ENCODE measurements at regions not wholly inside any gene's neighbourhood (a gene's known extent, or its start where the extent isn't known, plus 50 kb on each side); places are given as distances from the start of the nearest gene placed in this dataset.

DNA sequence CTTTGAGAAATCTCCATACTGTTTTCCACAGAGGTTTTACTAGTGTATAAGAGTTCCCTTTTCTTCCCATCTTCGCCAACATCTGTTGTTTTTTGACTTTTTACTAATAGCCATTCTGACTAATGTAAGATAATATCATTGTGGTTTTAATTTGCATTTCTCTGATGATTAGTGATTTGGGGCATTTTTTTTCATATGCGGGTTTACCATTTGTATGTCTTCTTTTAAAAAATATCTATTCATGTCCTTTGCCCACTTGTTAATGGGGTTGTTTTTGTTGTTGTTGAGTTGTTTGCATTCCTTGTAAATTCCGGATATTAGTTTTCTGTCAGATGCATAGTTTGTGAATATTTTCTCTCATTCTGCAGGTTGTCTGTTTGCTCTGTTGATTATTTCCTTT, 167.1 kb downstream of the PRL start:
- DNase-seq (no peak), ATAC-seq (ENCODE audit: insufficient read depth, low read depth) (no peak)
- H3K4me1 ChIP-seq (ENCODE audit: insufficient read depth, low read length) = no peaks in the 10 kb centered on the region
- peaks cover 13% of the 10 kb centered on the region for H3K9me3 ChIP-seq (ENCODE audit: insufficient read depth, low read length, severe bottlenecking)
- no peak overlapping the region for H3K9ac ChIP-seq (ENCODE audit: low read depth, low read length)
- H3K4me3 ChIP-seq (ENCODE audit: low read depth in 1 of 2, low read length in 2 of 2) = no peak overlapping the region
- H2AFZ ChIP-seq (ENCODE audit: low read depth, low read length) = no peak overlapping the region
- H3K4me2 ChIP-seq (ENCODE audit: insufficient read depth, low read length) = no peak overlapping the region
- no peaks in the 10 kb centered on the region for H3K79me2 ChIP-seq (ENCODE audit: insufficient read depth, low read length)
- H3K27me3 ChIP-seq (ENCODE audit: insufficient read depth, low read length, poor library complexity) = no peaks in the 10 kb centered on the region
- H4K20me1 ChIP-seq (ENCODE audit: insufficient read depth, low read length) = no peaks in the 10 kb centered on the region
- H3K36me3 ChIP-seq (ENCODE audit: insufficient read depth, low read length) = peaks cover 33% of the 10 kb centered on the region
- H3K27ac ChIP-seq (ENCODE audit: low read length) = no peak overlapping the region
- TF ChIP-seq, protein P1, sequence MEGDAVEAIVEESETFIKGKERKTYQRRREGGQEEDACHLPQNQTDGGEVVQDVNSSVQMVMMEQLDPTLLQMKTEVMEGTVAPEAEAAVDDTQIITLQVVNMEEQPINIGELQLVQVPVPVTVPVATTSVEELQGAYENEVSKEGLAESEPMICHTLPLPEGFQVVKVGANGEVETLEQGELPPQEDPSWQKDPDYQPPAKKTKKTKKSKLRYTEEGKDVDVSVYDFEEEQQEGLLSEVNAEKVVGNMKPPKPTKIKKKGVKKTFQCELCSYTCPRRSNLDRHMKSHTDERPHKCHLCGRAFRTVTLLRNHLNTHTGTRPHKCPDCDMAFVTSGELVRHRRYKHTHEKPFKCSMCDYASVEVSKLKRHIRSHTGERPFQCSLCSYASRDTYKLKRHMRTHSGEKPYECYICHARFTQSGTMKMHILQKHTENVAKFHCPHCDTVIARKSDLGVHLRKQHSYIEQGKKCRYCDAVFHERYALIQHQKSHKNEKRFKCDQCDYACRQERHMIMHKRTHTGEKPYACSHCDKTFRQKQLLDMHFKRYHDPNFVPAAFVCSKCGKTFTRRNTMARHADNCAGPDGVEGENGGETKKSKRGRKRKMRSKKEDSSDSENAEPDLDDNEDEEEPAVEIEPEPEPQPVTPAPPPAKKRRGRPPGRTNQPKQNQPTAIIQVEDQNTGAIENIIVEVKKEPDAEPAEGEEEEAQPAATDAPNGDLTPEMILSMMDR (IDR thresholded peaks at IDR 0.05; ENCODE audit: borderline replicate concordance, extremely low read depth, low read length, poor library complexity, severe bottlenecking) = no peak
- no peak for TF ChIP-seq EZH2 (IDR thresholded peaks at IDR 0.05; ENCODE audit: borderline replicate concordance, low read depth, low read length, severe bottlenecking)

DNA sequence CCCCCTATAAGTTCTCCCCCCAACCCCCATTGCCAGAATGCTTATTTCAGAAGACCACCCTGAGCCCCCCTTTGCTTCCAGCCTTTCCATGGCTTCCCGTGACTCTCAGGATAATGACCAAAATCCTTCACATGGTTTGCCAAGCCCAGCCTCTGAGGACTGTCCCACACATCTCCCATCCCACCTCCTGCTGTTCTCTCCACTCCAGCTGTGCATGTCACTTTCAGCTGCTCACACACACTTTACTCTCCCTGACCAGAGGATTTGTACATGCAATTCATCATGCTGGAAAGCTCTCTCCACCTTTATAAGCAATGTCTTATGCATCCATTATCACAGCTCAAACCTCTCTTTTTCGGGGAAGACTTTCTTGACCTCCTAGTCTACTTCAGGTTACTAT, 164.2 kb downstream of the PRL start:
- Histone ChIP-seq H3K9ac (ENCODE audit: low read depth, low read length) (no peak overlapping the region), H3K4me3 (ENCODE audit: low read depth in 1 of 2, low read length in 2 of 2) (no peak overlapping the region), H3K9me3 (ENCODE audit: insufficient read depth, low read length, severe bottlenecking) (peaks cover 4% of the 10 kb centered on the region), H3K79me2 (ENCODE audit: insufficient read depth, low read length) (no peaks in the 10 kb centered on the region), H3K4me2 (ENCODE audit: insufficient read depth, low read length) (no peak overlapping the region), H4K20me1 (ENCODE audit: insufficient read depth, low read length) (no peaks in the 10 kb centered on the region), H3K27me3 (ENCODE audit: insufficient read depth, low read length, poor library complexity) (no peaks in the 10 kb centered on the region), H3K27ac (ENCODE audit: low read length) (no peak overlapping the region), H2AFZ (ENCODE audit: low read depth, low read length) (no peak overlapping the region), H3K36me3 (ENCODE audit: insufficient read depth, low read length) (peaks cover 18% of the 10 kb centered on the region), H3K4me1 (ENCODE audit: insufficient read depth, low read length) (peaks cover 12% of the 10 kb centered on the region)
- ATAC-seq (ENCODE audit: insufficient read depth, low read depth) = no peak
- DNase-seq = no peak
- TF ChIP-seq, protein P1 (IDR thresholded peaks at IDR 0.05; ENCODE audit: borderline replicate concordance, extremely low read depth, low read length, poor library complexity, severe bottlenecking) = no peak
- TF ChIP-seq EZH2 (IDR thresholded peaks at IDR 0.05; ENCODE audit: borderline replicate concordance, low read depth, low read length, severe bottlenecking) = no peak

DNA sequence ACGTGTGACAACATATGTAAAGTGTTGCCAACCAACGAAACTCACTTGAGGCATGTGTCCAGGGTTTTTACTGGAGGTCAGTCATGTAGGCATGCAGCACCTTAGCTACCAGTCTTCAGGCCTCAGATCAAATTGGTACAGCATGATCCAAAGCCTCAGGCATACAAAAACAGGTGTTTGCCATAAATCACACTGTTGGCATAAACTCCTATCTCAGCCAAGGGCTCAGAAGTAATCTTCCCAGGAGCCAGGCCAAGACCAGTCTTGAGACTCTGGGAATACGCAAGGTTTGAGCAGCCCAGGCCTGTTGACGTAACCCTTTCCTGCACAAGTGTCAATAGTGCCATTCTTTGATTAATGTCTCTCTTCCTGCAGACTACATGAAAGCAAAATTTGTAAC, 163.5 kb downstream of the PRL start:
- no peak for DNase-seq
- H3K36me3 ChIP-seq (ENCODE audit: insufficient read depth, low read length) = peaks cover 18% of the 10 kb centered on the region
- ATAC-seq (ENCODE audit: insufficient read depth, low read depth) = no peak
- H3K4me1 ChIP-seq (ENCODE audit: insufficient read depth, low read length) = peaks cover 12% of the 10 kb centered on the region
- no peak overlapping the region for H3K9ac ChIP-seq (ENCODE audit: low read depth, low read length)
- no peaks in the 10 kb centered on the region for H4K20me1 ChIP-seq (ENCODE audit: insufficient read depth, low read length)
- H3K4me2 ChIP-seq (ENCODE audit: insufficient read depth, low read length) = no peak overlapping the region
- H3K27me3 ChIP-seq (ENCODE audit: insufficient read depth, low read length, poor library complexity) = no peaks in the 10 kb centered on the region
- no peak overlapping the region for H2AFZ ChIP-seq (ENCODE audit: low read depth, low read length)
- TF ChIP-seq, protein P1 (IDR thresholded peaks at IDR 0.05; ENCODE audit: borderline replicate concordance, extremely low read depth, low read length, poor library complexity, severe bottlenecking) = no peak
- TF ChIP-seq EZH2 (IDR thresholded peaks at IDR 0.05; ENCODE audit: borderline replicate concordance, low read depth, low read length, severe bottlenecking) = no peak
- H3K79me2 ChIP-seq (ENCODE audit: insufficient read depth, low read length) = no peaks in the 10 kb centered on the region
- H3K4me3 ChIP-seq (ENCODE audit: low read depth in 1 of 2, low read length in 2 of 2) = no peak overlapping the region
- peaks cover 4% of the 10 kb centered on the region for H3K9me3 ChIP-seq (ENCODE audit: insufficient read depth, low read length, severe bottlenecking)
- no peak overlapping the region for H3K27ac ChIP-seq (ENCODE audit: low read length)

DNA sequence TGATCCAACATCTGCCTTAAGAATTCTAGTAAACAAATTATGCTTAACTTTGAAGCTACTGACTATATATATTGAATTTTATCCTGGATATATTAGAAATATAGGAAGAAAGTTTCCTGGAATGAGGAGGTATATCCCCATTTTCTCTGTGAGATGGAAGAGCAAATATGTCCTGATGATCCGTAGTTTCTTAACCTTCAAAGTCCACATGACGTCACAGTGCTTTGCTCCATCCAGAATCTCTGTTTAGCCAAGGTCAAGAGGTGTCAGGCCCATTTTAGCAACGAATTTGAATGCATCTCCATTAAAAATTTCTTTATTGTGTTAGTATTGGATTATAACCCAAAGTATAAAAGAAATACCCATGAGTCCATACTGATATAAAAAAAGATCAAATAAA, 162.5 kb downstream of the PRL start:
- no peak overlapping the region for H3K27ac ChIP-seq (ENCODE audit: low read length)
- no peaks in the 10 kb centered on the region for H3K27me3 ChIP-seq (ENCODE audit: insufficient read depth, low read length, poor library complexity)
- H3K9ac ChIP-seq (ENCODE audit: low read depth, low read length) = no peak overlapping the region
- H3K36me3 ChIP-seq (ENCODE audit: insufficient read depth, low read length) = peaks cover 18% of the 10 kb centered on the region
- ATAC-seq (ENCODE audit: insufficient read depth, low read depth) = no peak
- no peak for DNase-seq
- H3K4me2 ChIP-seq (ENCODE audit: insufficient read depth, low read length) = no peak overlapping the region
- no peak overlapping the region for H3K4me3 ChIP-seq (ENCODE audit: low read depth in 1 of 2, low read length in 2 of 2)
- H3K79me2 ChIP-seq (ENCODE audit: insufficient read depth, low read length) = no peaks in the 10 kb centered on the region
- peaks cover 12% of the 10 kb centered on the region for H3K4me1 ChIP-seq (ENCODE audit: insufficient read depth, low read length)
- TF ChIP-seq, protein P1 (IDR thresholded peaks at IDR 0.05; ENCODE audit: borderline replicate concordance, extremely low read depth, low read length, poor library complexity, severe bottlenecking) = no peak
- TF ChIP-seq EZH2 (IDR thresholded peaks at IDR 0.05; ENCODE audit: borderline replicate concordance, low read depth, low read length, severe bottlenecking) = no peak
- H2AFZ ChIP-seq (ENCODE audit: low read depth, low read length) = no peak overlapping the region
- no peaks in the 10 kb centered on the region for H4K20me1 ChIP-seq (ENCODE audit: insufficient read depth, low read length)
- peaks cover 4% of the 10 kb centered on the region for H3K9me3 ChIP-seq (ENCODE audit: insufficient read depth, low read length, severe bottlenecking)
